GM12875 (cell line): ENCODE measurements at regions not wholly inside any gene's neighbourhood (a gene's known extent, or its start where the extent isn't known, plus 50 kb on each side); places are given as distances from the start of the nearest gene placed in this dataset.
"Not testable (repeated sequence)": the region's sequence is repeated elsewhere in the genome, so short reads cannot be mapped to it uniquely, and the experiment has no call there.

Experiments used
- H3K4me3 ChIP-seq: one replicate; pipeline ENCODE4 v1.5.1; 2011; ENCODE audit warnings: low read depth, low read length, control low read depth
- CTCF ChIP-seq: IDR thresholded peaks from 2 replicates; pipeline ENCODE4 v1.5.1; 2011; ENCODE audit warnings: low read depth, mild to moderate bottlenecking, control low read depth, inconsistent platforms, low read length, moderate library complexity, borderline replicate concordance; ENCODE audit not compliant: insufficient read depth

DNA sequence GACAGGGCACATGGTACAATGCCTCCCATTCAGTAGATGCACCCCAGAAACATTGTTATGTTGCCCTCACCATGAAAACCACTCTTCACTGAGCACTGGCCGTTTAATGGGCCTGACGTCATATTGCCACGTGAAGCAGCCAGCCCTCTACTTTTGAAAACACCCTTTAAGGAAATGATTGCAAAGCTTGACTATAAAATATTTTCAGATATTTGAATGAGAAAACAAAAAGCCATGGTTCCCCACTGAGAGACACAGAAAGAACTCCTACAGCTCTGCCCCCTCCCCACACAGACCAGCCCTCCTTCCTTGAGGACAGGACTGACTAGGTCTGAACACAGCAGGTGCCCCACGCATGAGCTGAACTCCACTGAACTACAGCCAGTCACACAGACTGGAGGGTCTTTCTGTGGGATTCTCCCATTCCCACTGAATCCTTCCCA lies 349.1 kb downstream of the ANAPC1 start:
- no peak overlapping the region for H3K4me3 ChIP-seq
- TF ChIP-seq CTCF, result no peak

DNA sequence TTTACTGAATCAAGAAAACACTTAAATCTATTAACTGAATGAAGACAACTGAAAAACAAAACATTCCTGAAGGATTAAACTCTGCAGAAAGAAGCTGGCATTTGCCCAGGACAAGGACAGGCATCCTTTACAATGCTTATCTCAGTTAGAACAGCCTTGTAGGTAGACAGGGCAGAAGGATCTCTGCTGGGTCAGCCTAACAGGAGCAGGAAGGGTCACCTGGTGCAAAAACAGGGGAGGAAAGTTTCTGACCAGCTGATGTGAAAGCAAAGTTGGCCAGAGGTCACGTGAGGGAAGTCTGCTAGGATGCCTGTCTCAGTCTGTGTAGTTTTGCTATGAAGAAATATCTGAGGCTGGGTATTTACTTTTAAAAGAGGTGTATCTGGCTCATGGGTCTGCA lies 348.6 kb downstream of the ANAPC1 start:
- H3K4me3 ChIP-seq, result no peak overlapping the region

GRCh38 chr2:111537078-111537655 lies 346.8 kb downstream of the ANAPC1 start:
- H3K4me3 ChIP-seq, result no peak overlapping the region
- no peak for TF ChIP-seq CTCF

More for the DNA sequence above, 348.6 kb downstream of the ANAPC1 start:
- TF ChIP-seq CTCF, result no peak

- not testable (repeated sequence) for H3K4me3 ChIP-seq
These were observed 344.0 kb downstream of the ANAPC1 start for GRCh38 chr2:111539991-111540390.

DNA sequence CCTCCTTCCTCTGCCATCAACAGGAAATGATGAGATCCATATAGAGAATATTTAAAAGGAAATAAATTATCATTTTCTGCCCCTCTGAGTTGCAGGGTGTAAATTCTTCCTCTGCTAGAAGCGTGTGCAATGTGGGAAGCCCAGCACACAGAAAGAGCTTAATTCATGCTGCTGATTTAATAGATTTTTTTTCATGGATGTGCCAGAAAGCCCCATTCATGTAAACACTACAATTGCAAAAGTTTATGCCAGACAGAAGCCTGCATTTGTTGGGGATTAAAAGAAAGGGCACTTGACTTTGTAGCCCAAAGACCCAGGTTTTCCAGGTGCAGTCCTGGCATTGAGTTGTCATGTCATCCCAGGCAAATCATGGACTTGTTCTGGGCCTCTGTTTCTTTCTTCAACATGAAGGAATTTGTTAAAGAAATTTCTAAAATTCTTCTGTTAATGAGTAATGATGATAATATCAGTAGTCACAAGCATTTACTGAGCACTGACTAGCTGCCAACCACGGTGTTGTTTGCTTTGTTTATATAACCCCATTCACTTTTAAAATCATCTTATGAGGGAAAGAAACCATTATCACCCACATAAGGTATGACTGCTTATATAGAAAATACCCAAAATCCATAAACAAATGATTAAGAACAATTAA lies 341.7 kb downstream of the ANAPC1 start:
- not testable (repeated sequence) for H3K4me3 ChIP-seq

- not testable (repeated sequence) for H3K4me3 ChIP-seq
These were observed 340.0 kb downstream of the ANAPC1 start for GRCh38 chr2:111544006-111544405.

GRCh38 chr2:111545723-111546431 lies 338.1 kb downstream of the ANAPC1 start:
- not testable (repeated sequence) for H3K4me3 ChIP-seq

DNA sequence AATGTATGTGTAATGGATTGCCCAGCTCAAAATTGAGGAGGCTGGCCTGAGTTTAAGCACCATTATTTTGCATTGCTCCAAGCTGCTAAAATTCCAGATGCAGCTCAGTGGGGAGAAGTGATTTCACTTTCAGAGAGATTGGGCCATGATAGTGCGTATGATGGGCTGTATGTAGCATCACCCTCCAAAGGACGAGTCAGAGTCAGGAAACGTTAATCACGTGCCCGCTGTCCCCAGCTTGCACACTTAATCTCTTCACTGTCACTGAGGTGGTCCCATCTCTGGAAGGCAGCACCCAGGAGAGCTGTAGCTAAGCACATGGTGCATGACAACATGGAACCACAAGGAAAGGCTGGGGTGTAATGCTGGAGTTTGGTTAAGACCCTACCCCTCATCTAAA lies 337.4 kb downstream of the ANAPC1 start:
- H3K4me3 ChIP-seq, result not testable (repeated sequence)

DNA sequence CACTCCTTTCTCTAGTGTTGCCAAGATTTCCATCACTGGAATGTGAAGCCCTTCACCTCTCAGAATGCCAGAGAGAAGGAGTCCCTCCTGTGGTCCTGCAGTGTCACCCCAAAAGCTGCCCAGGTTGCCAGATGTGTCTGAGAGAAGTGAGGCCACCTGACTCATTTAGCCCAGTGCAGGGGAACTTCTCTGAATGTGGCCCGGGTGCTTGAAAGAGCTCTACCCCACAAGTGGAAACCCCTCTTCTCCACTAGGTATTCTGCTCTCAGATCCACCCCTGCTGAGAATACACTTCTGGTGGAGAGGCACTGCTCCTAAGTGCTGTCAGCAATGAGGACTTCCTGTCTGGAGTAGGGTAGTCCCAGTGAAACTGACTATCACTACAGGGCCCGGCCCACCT lies 334.8 kb downstream of the ANAPC1 start:
- not testable (repeated sequence) for H3K4me3 ChIP-seq

- not testable (repeated sequence) for H3K4me3 ChIP-seq
These were observed 332.6 kb downstream of the ANAPC1 start for GRCh38 chr2:111551428-111551827.

- not testable (repeated sequence) for H3K4me3 ChIP-seq
These were observed 331.4 kb downstream of the ANAPC1 start for GRCh38 chr2:111552625-111553024.

GRCh38 chr2:111559301-111559700 lies 324.7 kb downstream of the ANAPC1 start:
- not testable (repeated sequence) for H3K4me3 ChIP-seq

DNA sequence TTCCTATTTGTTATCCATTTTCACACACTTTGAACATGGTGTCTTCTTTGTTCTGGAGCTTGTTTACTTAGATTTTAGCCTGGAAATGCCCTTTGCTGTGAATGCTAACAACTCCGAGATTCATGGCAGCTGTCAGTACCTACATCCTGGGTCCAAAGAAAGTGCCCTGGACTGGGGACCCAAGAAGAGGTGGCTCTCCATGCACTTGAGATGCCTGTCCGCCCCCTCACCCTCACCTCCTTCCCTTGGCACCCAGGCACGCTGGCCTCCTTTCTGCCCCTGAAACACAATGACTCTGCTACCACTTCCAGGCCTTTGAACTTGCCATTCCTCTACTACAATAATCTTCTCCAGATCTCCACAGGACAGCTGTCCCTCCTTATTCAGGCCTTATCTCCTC lies 324.2 kb downstream of the ANAPC1 start:
- H3K4me3 ChIP-seq, result not testable (repeated sequence)

GRCh38 chr2:111566068-111566467 lies 317.9 kb downstream of the ANAPC1 start:
- not testable (repeated sequence) for H3K4me3 ChIP-seq

- H3K4me3 ChIP-seq, result not testable (repeated sequence)
These were observed 316.8 kb downstream of the ANAPC1 start for GRCh38 chr2:111567233-111567632.

DNA sequence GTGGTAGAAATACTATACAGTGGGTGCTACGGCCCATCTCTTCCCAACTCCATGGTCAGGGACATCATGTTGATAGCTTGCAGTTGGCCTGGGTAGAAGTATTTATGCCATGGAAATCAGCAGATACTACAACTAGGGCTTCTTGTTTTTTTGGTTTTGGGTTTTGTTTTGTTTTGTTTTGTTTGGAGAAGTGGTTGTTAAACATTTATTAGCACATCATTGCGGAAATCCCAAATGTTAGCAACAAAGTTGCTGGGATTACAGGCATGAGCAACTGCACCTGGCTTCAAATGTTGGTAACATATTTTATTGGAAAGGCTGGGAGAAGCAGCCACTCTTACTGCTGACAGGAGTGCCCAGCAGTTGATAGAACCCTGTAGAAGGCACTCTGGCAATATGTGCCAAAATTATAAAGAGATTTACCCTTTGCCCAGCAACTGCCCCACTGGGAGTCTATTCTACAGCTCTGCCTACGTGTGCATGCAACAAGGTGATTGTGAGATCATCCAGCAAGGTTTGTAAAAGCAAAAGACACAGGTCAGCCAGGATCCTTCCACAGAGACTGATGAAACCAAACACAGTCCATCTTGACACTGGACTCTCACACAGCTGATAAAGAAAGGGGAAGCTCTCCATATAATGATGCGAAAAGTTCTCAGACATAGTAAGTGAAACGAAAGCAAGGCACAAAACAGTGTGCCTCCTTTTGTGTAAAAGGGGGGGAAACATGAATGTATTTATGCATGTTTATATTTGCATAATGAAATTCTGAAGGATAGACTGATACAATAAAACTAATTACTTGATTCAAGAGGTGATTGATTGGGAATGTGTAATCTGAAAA lies 314.4 kb downstream of the ANAPC1 start:
- H3K4me3 ChIP-seq, result not testable (repeated sequence)
